Esophagus squamous epithelium (tissue), 4 donors: ENCODE measurements at regions not wholly inside any gene's neighbourhood (a gene's known extent, or its start where the extent isn't known, plus 50 kb on each side); places are given as distances from the start of the nearest gene placed in this dataset.

Experiments
- POLR2A ChIP-seq, 4 donors: fragments of 450-650 bp; IDR thresholded peaks; one replicate each; pipeline ENCODE4 v1.6.1; 2017; ENCODE audit warnings: antibody characterized with exemption in 4 of 4, mild to moderate bottlenecking in 4 of 4, moderate library complexity in 3 of 4
- TF ChIP-seq, protein P1 (sequence below), 6 experiments: fragments of 450-650 bp in 4 of 6; fragments of 200-600 bp in 2 of 6; sonication (generic) in 2 of 6; IDR thresholded peaks; one replicate each; pipeline ENCODE4 v1.5.1; 2016 to 2019; ENCODE audit warnings: antibody characterized with exemption in 6 of 6, mild to moderate bottlenecking in 4 of 6, moderate library complexity in 4 of 6

DNA sequence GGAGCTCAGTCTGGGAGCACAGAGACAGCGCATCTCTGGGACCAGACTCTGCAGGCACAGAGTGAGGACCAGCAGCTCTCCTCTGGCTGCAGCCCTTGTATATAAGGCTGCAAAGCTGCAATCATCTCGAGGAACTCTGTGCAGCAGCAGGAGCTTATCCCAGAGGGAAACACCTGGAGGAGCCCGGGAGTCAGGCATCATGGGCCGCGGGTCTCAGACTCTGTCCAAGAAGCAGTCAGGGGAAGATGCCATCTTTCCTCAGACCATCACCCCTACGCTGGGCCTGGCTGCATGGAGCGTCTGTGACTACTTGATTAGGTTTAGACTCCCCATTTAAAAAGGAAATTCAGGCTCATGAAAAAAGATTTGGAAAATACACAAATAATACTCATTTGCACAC is 122.0 kb downstream of the IRF8 start:
- TF ChIP-seq, protein P1, sequence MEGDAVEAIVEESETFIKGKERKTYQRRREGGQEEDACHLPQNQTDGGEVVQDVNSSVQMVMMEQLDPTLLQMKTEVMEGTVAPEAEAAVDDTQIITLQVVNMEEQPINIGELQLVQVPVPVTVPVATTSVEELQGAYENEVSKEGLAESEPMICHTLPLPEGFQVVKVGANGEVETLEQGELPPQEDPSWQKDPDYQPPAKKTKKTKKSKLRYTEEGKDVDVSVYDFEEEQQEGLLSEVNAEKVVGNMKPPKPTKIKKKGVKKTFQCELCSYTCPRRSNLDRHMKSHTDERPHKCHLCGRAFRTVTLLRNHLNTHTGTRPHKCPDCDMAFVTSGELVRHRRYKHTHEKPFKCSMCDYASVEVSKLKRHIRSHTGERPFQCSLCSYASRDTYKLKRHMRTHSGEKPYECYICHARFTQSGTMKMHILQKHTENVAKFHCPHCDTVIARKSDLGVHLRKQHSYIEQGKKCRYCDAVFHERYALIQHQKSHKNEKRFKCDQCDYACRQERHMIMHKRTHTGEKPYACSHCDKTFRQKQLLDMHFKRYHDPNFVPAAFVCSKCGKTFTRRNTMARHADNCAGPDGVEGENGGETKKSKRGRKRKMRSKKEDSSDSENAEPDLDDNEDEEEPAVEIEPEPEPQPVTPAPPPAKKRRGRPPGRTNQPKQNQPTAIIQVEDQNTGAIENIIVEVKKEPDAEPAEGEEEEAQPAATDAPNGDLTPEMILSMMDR (IDR thresholded peaks at IDR 0.05) = no peak
- TF ChIP-seq POLR2A (IDR thresholded peaks at IDR 0.05) = no peak
